Hepatocyte (in vitro differentiated cells): ENCODE measurements at regions not wholly inside any gene's neighbourhood (a gene's known extent, or its start where the extent isn't known, plus 50 kb on each side); places are given as distances from the start of the nearest gene placed in this dataset.

Experiments
- DNase-seq: peaks from one replicate; pipeline ENCODE4 v3.0.0-alpha.2; 2016; ENCODE audit warnings: low spot score
- H2AFZ ChIP-seq: fragments of 200-600 bp; sonication (generic); 2 replicates; pipeline ENCODE4 v1.6.0; 2016; ENCODE audit warnings: antibody characterized with exemption, mild to moderate bottlenecking
- H3K27ac ChIP-seq: fragments of 200-600 bp; sonication (generic); 2 replicates; pipeline ENCODE4 v1.5.1; 2016; ENCODE audit warnings: mild to moderate bottlenecking
- H3K27me3 ChIP-seq: fragments of 200-600 bp; sonication (generic); 2 replicates; pipeline ENCODE4 v1.6.1; 2016
- H3K36me3 ChIP-seq: fragments of 200-600 bp; sonication (generic); replicated peaks from 2 replicates; pipeline ENCODE4 v1.5.1; 2016; ENCODE audit warnings: low read depth; ENCODE audit not compliant: insufficient read depth
- H3K4me1 ChIP-seq: fragments of 200-600 bp; sonication (generic); 2 replicates; pipeline ENCODE4 v1.5.1; 2016; ENCODE audit warnings: mild to moderate bottlenecking, moderate library complexity; ENCODE audit not compliant: insufficient read depth
- H3K4me2 ChIP-seq: fragments of 200-600 bp; sonication (generic); 2 replicates; pipeline ENCODE4 v1.6.0; 2016
- H3K4me3 ChIP-seq: fragments of 200-600 bp; sonication (generic); 2 replicates; pipeline ENCODE4 v1.5.1; 2016; ENCODE audit warnings: mild to moderate bottlenecking
- H3K79me2 ChIP-seq: fragments of 200-600 bp; sonication (generic); 2 replicates; pipeline ENCODE4 v1.6.0; 2017; ENCODE audit warnings: mild to moderate bottlenecking
- H3K9me2 ChIP-seq: fragments of 200-600 bp; sonication (generic); replicated peaks from 2 replicates; pipeline ENCODE4 v1.6.0; 2017; ENCODE audit warnings: mild to moderate bottlenecking; ENCODE audit not compliant: insufficient read depth
- H3K9me3 ChIP-seq: fragments of 200-600 bp; sonication (generic); 2 replicates; pipeline ENCODE4 v1.5.1; 2016; ENCODE audit warnings: low read depth, mild to moderate bottlenecking
- H4K20me1 ChIP-seq: fragments of 200-600 bp; sonication (generic); 2 replicates; pipeline ENCODE4 v1.6.0; 2016; ENCODE audit warnings: mild to moderate bottlenecking; ENCODE audit not compliant: insufficient read depth, poor library complexity, severe bottlenecking
- CTCF ChIP-seq: fragments of 200-600 bp; sonication (generic); IDR thresholded peaks from 2 replicates; pipeline ENCODE4 v1.5.1; 2016; ENCODE audit warnings: antibody characterized with exemption, mild to moderate bottlenecking; ENCODE audit not compliant: poor library complexity
- EZH2 ChIP-seq: fragments of 200-600 bp; sonication (generic); IDR thresholded peaks from 2 replicates; pipeline ENCODE4 v1.6.1; 2016; ENCODE audit warnings: antibody characterized with exemption, mild to moderate bottlenecking, borderline replicate concordance
- EZH2phosphoT487 ChIP-seq: fragments of 200-600 bp; sonication (generic); IDR thresholded peaks from one replicate; pipeline ENCODE4 v1.6.1; 2018; ENCODE audit warnings: antibody characterized with exemption, mild to moderate bottlenecking, low read depth, moderate library complexity; ENCODE audit not compliant: unreplicated experiment, severe bottlenecking
- WGBS: methylation state at CpG from one replicate; pipeline ENCODE4 v1.1.6; 2016; ENCODE audit warnings: low lambda C conversion rate; ENCODE audit errors: missing lambda C conversion rate; 5-methylcytosine and 5-hydroxymethylcytosine counted together

GRCh38 chr5:121707178-121707577 lies 144.5 kb upstream of the FTMT start:
- DNase-seq: no peak
- Histone ChIP-seq H4K20me1 (no peaks in the 10 kb centered on the region), H3K9me2 (no peaks in the 10 kb centered on the region), H3K36me3 (no peaks in the 10 kb centered on the region), H2AFZ (no peak overlapping the region), H3K27ac (no peak overlapping the region), H3K4me3 (no peak overlapping the region), H3K27me3 (no peaks in the 10 kb centered on the region), H3K9me3 (no peaks in the 10 kb centered on the region), H3K4me1 (no peaks in the 10 kb centered on the region), H3K79me2 (no peaks in the 10 kb centered on the region), H3K4me2 (no peak overlapping the region)
- TF ChIP-seq CTCF (no peak), EZH2 (no peak), EZH2phosphoT487 (no peak)
- WGBS: 96% methylated on average over 1 of the region's 1 CpG

- no peak for TF ChIP-seq EZH2phosphoT487
- TF ChIP-seq CTCF: no peak
- TF ChIP-seq EZH2: no peak
- Histone ChIP-seq H2AFZ (no peak overlapping the region), H4K20me1 (no peaks in the 10 kb centered on the region), H3K27me3 (no peaks in the 10 kb centered on the region), H3K27ac (no peak overlapping the region), H3K4me1 (no peaks in the 10 kb centered on the region), H3K4me3 (no peak overlapping the region), H3K36me3 (no peaks in the 10 kb centered on the region), H3K4me2 (no peak overlapping the region), H3K79me2 (no peaks in the 10 kb centered on the region), H3K9me2 (no peaks in the 10 kb centered on the region), H3K9me3 (no peaks in the 10 kb centered on the region)
- DNase-seq: no peak
Observed at GRCh38 chr5:121711416-121711815, 140.3 kb upstream of the FTMT start.

- H3K27me3 ChIP-seq: no peaks in the 10 kb centered on the region
- no peaks in the 10 kb centered on the region for H4K20me1 ChIP-seq
- no peaks in the 10 kb centered on the region for H3K4me1 ChIP-seq
- H2AFZ ChIP-seq: no peak overlapping the region
- no peak for DNase-seq
- H3K36me3 ChIP-seq: no peaks in the 10 kb centered on the region
- H3K79me2 ChIP-seq: no peaks in the 10 kb centered on the region
- no peak overlapping the region for H3K4me2 ChIP-seq
- no peak overlapping the region for H3K4me3 ChIP-seq
- H3K9me2 ChIP-seq: no peaks in the 10 kb centered on the region
- H3K9me3 ChIP-seq: no peaks in the 10 kb centered on the region
- H3K27ac ChIP-seq: no peak overlapping the region
- WGBS: 83% methylated on average over 2 of the region's 2 CpGs
- TF ChIP-seq CTCF (no peak), EZH2phosphoT487 (no peak)
Observed at GRCh38 chr5:121719255-121719654, 132.4 kb upstream of the FTMT start.

GRCh38 chr5:121725450-121725849 lies 126.2 kb upstream of the FTMT start:
- H4K20me1 ChIP-seq: no peaks in the 10 kb centered on the region
- H3K4me2 ChIP-seq: no peak overlapping the region
- WGBS: 72% methylated on average over 1 of the region's 1 CpG
- H3K79me2 ChIP-seq: no peaks in the 10 kb centered on the region
- H3K4me3 ChIP-seq: no peak overlapping the region
- H3K9me2 ChIP-seq: no peaks in the 10 kb centered on the region
- TF ChIP-seq EZH2phosphoT487 (no peak), EZH2 (no peak), CTCF (no peak)
- H3K9me3 ChIP-seq: no peaks in the 10 kb centered on the region
- H3K27ac ChIP-seq: no peak overlapping the region
- H3K36me3 ChIP-seq: no peaks in the 10 kb centered on the region
- no peak for DNase-seq
- H3K4me1 ChIP-seq: no peaks in the 10 kb centered on the region
- no peaks in the 10 kb centered on the region for H3K27me3 ChIP-seq
- H2AFZ ChIP-seq: no peak overlapping the region
